GM12878 (cell line): ENCODE measurements at regions not wholly inside any gene's neighbourhood (a gene's known extent, or its start where the extent isn't known, plus 50 kb on each side); places are given as distances from the start of the nearest gene placed in this dataset.

Experiments
- CHD1 ChIP-seq: IDR thresholded peaks from 2 replicates; pipeline ENCODE4 v1.6.1; 2012; ENCODE audit warnings: low read depth, low read length, improper control_type of control experiment
- POLR2AphosphoS2 ChIP-seq: IDR thresholded peaks from 2 replicates; pipeline ENCODE4 v1.6.1; 2011; ENCODE audit warnings: low read depth, mild to moderate bottlenecking, low read length, improper control_type of control experiment, moderate library complexity
- TARDBP ChIP-seq: IDR thresholded peaks from 2 replicates; pipeline ENCODE4 v1.6.1; 2016; ENCODE audit warnings: borderline replicate concordance
- YBX1 ChIP-seq: fragments of 450-650 bp; IDR thresholded peaks from 2 replicates; pipeline ENCODE4 v1.6.1; 2016; ENCODE audit warnings: antibody characterized with exemption
- TF ChIP-seq, protein P1 (sequence below): IDR thresholded peaks from 2 replicates; pipeline ENCODE4 v1.6.1; 2012; ENCODE audit warnings: mild to moderate bottlenecking, low read depth, low read length

DNA sequence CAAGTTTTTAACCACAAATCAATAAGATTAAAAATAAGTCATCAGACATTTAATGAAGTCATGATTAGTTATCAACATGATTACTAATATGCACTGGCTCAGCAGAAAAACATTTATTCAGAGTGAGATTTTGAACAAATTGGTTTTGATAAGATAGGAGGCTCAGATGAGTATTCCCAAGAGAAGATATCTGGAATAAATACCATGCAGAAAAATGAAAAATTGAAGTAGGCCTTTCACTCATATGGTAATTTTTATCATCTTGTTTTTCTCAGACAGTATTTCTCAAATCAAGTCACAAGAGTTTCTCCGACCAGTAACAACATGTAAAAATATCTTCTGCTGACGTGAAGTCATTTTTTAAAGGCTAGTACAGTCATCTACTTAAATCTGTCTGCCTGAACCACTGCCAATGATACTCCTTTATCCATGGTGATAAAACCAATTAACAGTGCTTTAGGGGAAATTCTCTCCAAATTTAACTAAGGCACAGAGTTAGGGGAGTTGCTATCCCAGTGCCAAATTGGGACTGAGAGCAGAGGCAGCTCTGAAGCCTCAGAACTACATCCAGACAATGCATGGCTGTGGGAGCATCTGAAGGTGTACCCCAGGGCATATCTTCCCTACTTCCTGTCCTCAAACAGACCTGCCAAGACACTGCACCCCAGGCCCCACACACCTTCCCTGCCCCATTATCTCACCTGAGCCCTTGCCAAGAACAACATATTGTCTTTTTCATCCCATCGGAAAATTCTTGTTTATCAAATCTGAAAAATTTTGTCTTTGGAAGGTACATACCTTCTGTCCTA is 105.5 kb upstream of the TSLP start:
- no peak for TF ChIP-seq CHD1
- no peak for TF ChIP-seq TARDBP
- TF ChIP-seq POLR2AphosphoS2: no peak
- TF ChIP-seq, protein P1, sequence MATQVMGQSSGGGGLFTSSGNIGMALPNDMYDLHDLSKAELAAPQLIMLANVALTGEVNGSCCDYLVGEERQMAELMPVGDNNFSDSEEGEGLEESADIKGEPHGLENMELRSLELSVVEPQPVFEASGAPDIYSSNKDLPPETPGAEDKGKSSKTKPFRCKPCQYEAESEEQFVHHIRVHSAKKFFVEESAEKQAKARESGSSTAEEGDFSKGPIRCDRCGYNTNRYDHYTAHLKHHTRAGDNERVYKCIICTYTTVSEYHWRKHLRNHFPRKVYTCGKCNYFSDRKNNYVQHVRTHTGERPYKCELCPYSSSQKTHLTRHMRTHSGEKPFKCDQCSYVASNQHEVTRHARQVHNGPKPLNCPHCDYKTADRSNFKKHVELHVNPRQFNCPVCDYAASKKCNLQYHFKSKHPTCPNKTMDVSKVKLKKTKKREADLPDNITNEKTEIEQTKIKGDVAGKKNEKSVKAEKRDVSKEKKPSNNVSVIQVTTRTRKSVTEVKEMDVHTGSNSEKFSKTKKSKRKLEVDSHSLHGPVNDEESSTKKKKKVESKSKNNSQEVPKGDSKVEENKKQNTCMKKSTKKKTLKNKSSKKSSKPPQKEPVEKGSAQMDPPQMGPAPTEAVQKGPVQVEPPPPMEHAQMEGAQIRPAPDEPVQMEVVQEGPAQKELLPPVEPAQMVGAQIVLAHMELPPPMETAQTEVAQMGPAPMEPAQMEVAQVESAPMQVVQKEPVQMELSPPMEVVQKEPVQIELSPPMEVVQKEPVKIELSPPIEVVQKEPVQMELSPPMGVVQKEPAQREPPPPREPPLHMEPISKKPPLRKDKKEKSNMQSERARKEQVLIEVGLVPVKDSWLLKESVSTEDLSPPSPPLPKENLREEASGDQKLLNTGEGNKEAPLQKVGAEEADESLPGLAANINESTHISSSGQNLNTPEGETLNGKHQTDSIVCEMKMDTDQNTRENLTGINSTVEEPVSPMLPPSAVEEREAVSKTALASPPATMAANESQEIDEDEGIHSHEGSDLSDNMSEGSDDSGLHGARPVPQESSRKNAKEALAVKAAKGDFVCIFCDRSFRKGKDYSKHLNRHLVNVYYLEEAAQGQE: no peak
- TF ChIP-seq YBX1: no peak
